ENCODE measurements at regions not wholly inside any gene's neighbourhood (a gene's known extent, or its start where the extent isn't known, plus 50 kb on each side); places are given as distances from the start of the nearest gene placed in this dataset.
A peak's percentile ranks its signal among the peaks of the same experiment; 100 is the strongest.

- intact Hi-C loops (cut with DNase I), result no loop called here
- no peak overlapping the region for H3K9ac ChIP-seq (ENCODE audit: low read length in 3 of 3)
- no peaks in the 10 kb centered on the region for H3K27me3 ChIP-seq (ENCODE audit: control insufficient read depth, insufficient read depth, low read length)
- H3K4me3 ChIP-seq (ENCODE audit: low read length in 3 of 3), result no peak overlapping the region
- H3K9me3 ChIP-seq (ENCODE audit: control insufficient read depth in 2 of 3, insufficient read depth in 1 of 3, low read length in 3 of 3), result no peaks in the 10 kb centered on the region
- no peaks in the 10 kb centered on the region for H3K4me1 ChIP-seq (ENCODE audit: control insufficient read depth in 2 of 3, insufficient read depth in 2 of 3, low read depth in 1 of 3, low read length in 3 of 3)
- TF ChIP-seq CTCF (IDR thresholded peaks at IDR 0.05; ENCODE audit: borderline replicate concordance, extremely low read depth, insufficient read depth), result no peak
- FAIRE-seq (peak; percentile 55), DNase-seq (peak in 2 of 5 donors; percentile 14 to 50)
- no peak overlapping the region for H3K27ac ChIP-seq (ENCODE audit: low read depth in 2 of 2, low read length in 2 of 2)
- H3K36me3 ChIP-seq (ENCODE audit: control insufficient read depth in 2 of 3, insufficient read depth in 3 of 3, low read length in 3 of 3), result no peaks in the 10 kb centered on the region
Observed at GRCh38 chr1:194848846-194849245, 1662.4 kb upstream of the B3GALT2 start.

- Histone ChIP-seq H3K4me3 (ENCODE audit: low read length in 3 of 3) (no peak overlapping the region), H3K27ac (ENCODE audit: low read depth in 2 of 2, low read length in 2 of 2) (no peak overlapping the region), H3K9ac (ENCODE audit: low read length in 3 of 3) (no peak overlapping the region), H3K27me3 (ENCODE audit: control insufficient read depth, insufficient read depth, low read length) (no peaks in the 10 kb centered on the region), H3K4me1 (ENCODE audit: control insufficient read depth in 2 of 3, insufficient read depth in 2 of 3, low read depth in 1 of 3, low read length in 3 of 3) (no peaks in the 10 kb centered on the region), H3K9me3 (ENCODE audit: control insufficient read depth in 2 of 3, insufficient read depth in 1 of 3, low read length in 3 of 3) (no peaks in the 10 kb centered on the region), H3K36me3 (ENCODE audit: control insufficient read depth in 2 of 3, insufficient read depth in 3 of 3, low read length in 3 of 3) (no peaks in the 10 kb centered on the region)
- no peak for TF ChIP-seq CTCF (IDR thresholded peaks at IDR 0.05; ENCODE audit: borderline replicate concordance, extremely low read depth, insufficient read depth)
- FAIRE-seq, result no peak
- DNase-seq, result no peak
- intact Hi-C loops (cut with DNase I), result no loop called here
Observed at GRCh38 chr1:194846488-194846887, 1660.1 kb upstream of the B3GALT2 start.

GRCh38 chr1:194843077-194843476, 1656.7 kb upstream of the B3GALT2 start:
- no peak for DNase-seq

More at GRCh38 chr1:194843077-194843476, 1656.7 kb upstream of the B3GALT2 start:
- TF ChIP-seq CTCF (IDR thresholded peaks at IDR 0.05; ENCODE audit: borderline replicate concordance, extremely low read depth, insufficient read depth), result no peak
- Histone ChIP-seq H3K4me1 (ENCODE audit: control insufficient read depth in 2 of 3, insufficient read depth in 2 of 3, low read depth in 1 of 3, low read length in 3 of 3) (no peaks in the 10 kb centered on the region), H3K4me3 (ENCODE audit: low read length in 3 of 3) (no peak overlapping the region), H3K9me3 (ENCODE audit: control insufficient read depth in 2 of 3, insufficient read depth in 1 of 3, low read length in 3 of 3) (no peaks in the 10 kb centered on the region), H3K36me3 (ENCODE audit: control insufficient read depth in 2 of 3, insufficient read depth in 3 of 3, low read length in 3 of 3) (no peaks in the 10 kb centered on the region), H3K9ac (ENCODE audit: low read length in 3 of 3) (no peak overlapping the region), H3K27ac (ENCODE audit: low read depth in 2 of 2, low read length in 2 of 2) (no peak overlapping the region), H3K27me3 (ENCODE audit: control insufficient read depth, insufficient read depth, low read length) (no peaks in the 10 kb centered on the region)
- intact Hi-C loops (cut with DNase I), result no loop called here
- FAIRE-seq, result no peak

Measured in kidney (tissue), 13 donors.